Fibroblast of peridontal ligament (primary cell): ENCODE measurements at regions not wholly inside any gene's neighbourhood (a gene's known extent, or its start where the extent isn't known, plus 50 kb on each side); places are given as distances from the start of the nearest gene placed in this dataset.
"Not testable (repeated sequence)": the region's sequence is repeated elsewhere in the genome, so short reads cannot be mapped to it uniquely, and the experiment has no call there.

Experiments
- DNase-seq: peaks from one replicate; pipeline ENCODE4 v3.0.0-alpha.2; 2010; ENCODE audit errors: extremely low read depth

GRCh38 chr9:80489329-80489728, 917.6 kb downstream of the TLE4 start:
- DNase-seq = no peak

DNA sequence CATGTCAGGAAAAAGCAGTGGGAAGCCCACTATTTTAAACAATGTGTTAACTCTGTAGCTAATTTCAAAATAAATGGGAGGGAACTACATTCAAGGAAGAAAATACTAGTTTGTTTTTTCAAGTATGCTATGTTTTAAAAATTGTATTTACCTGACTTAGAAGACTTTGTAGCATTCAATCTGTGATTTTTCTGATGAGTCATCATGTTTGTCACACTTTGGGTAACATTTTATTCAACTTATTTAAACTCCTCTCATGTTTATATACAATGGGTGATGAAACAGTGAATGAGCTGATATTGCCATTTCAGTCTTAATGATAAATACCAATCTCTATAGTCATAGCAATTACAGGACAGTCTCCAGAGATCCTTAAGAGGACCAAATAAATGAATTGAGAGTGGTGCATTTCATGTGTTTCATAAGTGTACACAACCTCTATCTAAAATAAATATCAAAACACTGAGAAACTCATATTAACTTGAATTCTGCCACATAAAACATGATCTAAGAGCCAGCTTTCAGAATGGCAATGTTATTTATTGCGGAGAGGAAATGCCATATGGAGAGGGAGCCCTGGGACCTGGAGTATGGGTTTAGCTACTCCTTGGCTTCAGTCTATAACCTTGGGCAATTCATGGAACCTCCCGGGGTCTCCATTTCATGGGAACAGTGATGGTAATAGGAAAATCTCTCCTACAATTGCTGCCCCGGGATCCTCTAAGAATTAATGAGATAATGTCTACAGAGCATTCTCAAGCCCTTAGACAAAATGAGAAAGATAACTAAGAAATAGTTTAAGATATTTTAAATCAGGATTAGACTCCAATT, 913.9 kb downstream of the TLE4 start:
- no peak for DNase-seq

DNA sequence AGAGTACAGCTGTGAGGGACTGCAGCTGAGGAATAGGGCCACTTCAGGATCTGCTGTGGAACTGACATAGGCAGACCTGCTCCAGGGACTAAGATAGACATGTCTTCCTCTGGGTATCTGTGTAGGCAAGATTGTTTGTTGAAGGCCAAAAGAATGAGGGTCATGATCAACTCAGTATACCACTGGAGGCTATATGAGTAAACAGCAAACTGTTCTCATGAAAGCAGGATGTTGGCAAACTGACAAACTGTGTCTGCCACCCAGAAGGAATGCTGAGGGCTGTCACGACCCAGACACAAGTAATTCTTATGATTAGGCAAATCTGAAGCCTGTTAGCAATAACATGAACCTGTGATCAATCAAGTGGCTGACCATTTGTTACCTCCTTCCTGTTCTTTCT, 910.5 kb downstream of the TLE4 start:
- DNase-seq = not testable (repeated sequence)

DNA sequence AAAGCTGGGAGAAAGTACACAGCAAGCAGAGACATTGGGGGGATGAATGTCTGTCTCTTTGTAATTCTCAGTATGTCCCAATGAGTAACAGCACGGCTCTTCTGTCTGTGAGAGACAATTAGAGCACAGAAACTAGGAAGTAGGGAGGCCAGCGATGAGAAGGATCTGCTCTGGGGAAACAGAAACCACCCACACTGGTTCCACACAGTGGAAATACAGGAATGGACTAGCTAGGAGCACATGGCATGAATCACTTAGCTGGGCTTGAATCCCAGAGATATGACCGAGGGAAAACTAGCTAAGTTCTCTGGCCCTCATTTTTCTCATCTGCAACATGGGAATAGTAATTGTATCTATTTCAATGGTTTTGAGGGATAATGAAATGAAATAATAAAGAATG, 895.9 kb downstream of the TLE4 start:
- peak; percentile 58 for DNase-seq

- no peak for DNase-seq
Measured at GRCh38 chr9:80465556-80465955, 893.8 kb downstream of the TLE4 start.

GRCh38 chr9:80449513-80449912, 877.7 kb downstream of the TLE4 start:
- no peak for DNase-seq

DNA sequence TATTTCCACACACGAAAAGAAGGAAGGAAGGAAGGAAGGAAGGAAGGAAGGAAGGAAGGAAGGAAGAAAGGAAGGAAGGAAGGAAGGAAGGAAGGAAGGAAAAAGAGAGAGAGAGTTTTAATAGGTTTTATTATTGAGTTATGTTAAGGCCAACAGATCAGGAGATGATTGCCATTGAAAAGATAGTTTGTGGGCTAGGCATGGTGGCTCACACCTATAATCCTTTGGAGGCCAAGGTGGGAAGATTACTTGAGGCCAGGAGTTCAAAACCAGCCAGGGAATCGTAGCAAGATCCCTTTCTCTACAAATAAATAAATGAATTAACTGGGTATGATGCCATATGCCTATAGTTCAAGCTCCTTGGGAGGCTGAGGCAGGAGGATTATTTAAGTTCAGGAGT, 877.2 kb downstream of the TLE4 start:
- DNase-seq = no peak

GRCh38 chr9:80447876-80448275, 876.1 kb downstream of the TLE4 start:
- no peak for DNase-seq

DNA sequence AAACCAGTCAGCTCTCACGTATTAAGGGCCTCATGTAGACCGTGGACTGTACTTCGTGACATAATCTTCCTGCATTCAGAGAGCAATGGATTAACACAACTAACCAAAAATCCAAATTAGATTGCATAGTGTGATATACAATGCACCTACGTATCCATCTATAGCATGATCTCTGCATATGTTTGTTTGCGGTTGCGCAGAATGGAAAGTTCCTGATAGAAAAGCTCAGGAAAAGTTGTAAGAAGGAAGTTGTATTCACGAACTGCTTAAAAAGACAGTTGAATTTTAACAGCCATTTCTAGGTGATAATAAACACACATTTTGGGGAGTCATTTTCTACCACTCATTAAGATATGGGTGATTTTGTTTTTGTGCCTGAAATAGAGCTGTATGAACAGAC, 869.0 kb downstream of the TLE4 start:
- no peak for DNase-seq

DNA sequence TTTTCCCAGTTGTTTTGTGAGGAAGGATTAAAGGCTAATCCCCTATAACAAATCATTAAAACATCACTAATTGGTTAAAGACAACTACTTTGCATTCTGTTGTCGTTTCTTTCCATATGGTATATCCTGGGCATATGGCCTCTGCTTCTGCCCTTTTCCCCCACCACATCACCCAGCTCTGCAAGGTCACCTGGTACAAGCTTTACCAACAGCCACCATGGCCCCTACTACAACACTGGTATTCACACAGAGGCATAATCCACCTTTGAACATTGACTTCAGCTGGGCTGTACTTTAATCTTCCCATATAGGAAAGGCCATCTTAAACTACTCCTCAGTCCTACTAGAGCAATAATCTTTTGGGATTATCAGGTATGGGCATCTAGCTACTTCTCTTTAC, 866.1 kb downstream of the TLE4 start:
- DNase-seq = no peak

- DNase-seq = no peak
Measured at GRCh38 chr9:80437091-80437640, 865.4 kb downstream of the TLE4 start.

DNA sequence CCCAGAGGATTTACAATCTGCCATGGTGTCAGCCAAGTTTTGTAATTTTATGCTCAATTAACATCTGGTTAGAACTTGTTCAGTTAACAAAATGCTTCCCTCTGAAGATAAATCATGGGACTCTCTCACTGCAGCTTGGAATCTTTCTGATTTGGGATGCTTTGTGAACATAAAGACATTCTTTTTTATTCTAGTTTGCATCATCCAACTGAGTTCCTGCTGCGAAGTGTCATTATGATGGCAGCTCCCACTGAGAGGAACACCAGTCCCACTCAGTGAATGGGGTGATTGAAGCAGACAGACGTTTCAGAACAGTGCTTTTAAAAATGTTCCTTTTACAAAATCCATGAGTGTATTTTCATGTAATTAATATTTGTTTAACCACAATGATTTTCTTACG, 863.8 kb downstream of the TLE4 start:
- no peak for DNase-seq

- no peak for DNase-seq
Measured at GRCh38 chr9:80426992-80427391, 855.2 kb downstream of the TLE4 start.

- DNase-seq = no peak
Measured at GRCh38 chr9:80417211-80417773, 845.5 kb downstream of the TLE4 start.

GRCh38 chr9:80410106-80410505, 838.3 kb downstream of the TLE4 start:
- DNase-seq = peak; percentile 14

- DNase-seq = no peak
Measured at GRCh38 chr9:80407220-80407619, 835.5 kb downstream of the TLE4 start.

GRCh38 chr9:80401243-80401642, 829.5 kb downstream of the TLE4 start:
- DNase-seq = no peak

DNA sequence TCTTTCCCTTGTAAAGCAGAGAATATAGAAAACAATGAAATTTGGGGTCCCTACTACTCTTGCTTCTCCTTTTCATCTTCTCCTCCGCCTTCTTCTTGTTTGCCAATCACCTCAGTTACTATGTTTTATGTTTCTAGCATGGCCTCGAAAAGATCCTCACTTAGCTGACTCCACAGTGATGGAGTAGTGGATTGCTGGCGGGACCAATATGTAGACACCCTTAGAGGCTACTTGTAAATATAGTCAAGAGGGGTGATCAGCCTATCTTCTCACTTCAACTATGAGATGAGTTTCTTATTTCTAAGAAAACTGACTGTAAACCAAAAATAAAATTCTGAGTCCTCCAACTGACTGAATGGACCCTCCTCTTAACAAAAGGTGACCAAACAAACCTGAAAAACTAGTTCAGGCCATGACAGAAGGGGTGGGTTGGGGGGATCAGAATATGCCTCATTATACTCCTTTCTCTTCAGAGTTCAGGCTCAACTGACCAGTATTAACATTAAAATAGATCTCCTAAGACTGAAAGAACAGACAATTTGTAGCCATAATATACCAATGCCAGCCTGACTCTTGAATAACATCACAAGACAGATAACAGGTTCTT, 829.0 kb downstream of the TLE4 start:
- no peak for DNase-seq

- DNase-seq = no peak
Measured at GRCh38 chr9:80399606-80400005, 827.8 kb downstream of the TLE4 start.

DNA sequence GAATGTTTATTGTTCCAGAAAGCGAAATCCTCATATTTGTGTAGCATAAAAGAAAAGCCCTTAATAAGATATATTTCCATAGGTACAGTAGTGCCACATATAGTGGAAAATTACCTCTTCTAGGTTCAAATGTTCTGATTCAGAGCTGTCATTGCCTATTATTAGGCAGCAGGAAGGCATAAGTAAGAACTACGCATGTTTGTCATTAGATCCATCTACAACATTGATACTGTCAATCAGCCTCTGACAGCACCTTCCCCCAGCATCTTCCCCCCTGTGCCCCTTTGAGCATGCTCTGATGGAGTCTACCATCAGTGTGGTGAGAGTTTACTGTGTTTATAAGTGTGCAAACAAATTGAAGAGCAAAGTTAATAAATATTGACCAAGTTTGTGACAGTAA, 816.1 kb downstream of the TLE4 start:
- no peak for DNase-seq

GRCh38 chr9:80385246-80385645, 813.5 kb downstream of the TLE4 start:
- no peak for DNase-seq

DNA sequence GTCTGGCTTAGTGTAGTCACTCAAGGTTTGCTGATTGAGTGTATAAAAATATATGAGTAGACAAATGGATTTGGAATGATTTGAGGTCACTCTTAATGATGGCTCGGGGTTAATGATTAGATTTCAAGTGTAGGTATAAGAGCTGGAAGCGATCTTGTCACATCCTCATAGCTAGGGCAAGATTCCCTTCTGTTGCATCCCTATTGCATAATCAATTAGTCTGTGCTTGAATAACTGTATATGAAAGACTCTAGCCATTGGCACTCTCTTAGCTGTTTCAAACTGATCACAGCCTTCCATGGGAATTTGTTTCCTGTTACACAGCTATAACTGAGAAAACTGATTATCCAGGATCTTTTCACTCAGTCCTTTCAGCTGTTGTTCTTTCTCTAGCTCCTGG, 811.6 kb downstream of the TLE4 start:
- DNase-seq = no peak
